Inflammatory macrophage treated with lipopolysaccharide for 1 hour (primary cell): ENCODE measurements at regions not wholly inside any gene's neighbourhood (a gene's known extent, or its start where the extent isn't known, plus 50 kb on each side); places are given as distances from the start of the nearest gene placed in this dataset.

Source experiments
- DNase-seq, 2 donors: peaks; one replicate each; pipeline ENCODE4 v3.0.0-alpha.2; 2020 to 2022

- no peak for DNase-seq
These were observed 220.4 kb upstream of the NUDT4 start for GRCh38 chr12:93157279-93157678.

- DNase-seq: no peak
These were observed 219.5 kb upstream of the NUDT4 start for GRCh38 chr12:93158065-93158843.

- DNase-seq: no peak
These were observed 214.3 kb upstream of the NUDT4 start for GRCh38 chr12:93163260-93164036.

- DNase-seq: no peak
These were observed 213.4 kb upstream of the NUDT4 start for GRCh38 chr12:93164103-93164880.

- no peak for DNase-seq
These were observed 212.3 kb upstream of the NUDT4 start for GRCh38 chr12:93165384-93165932.

- DNase-seq: no peak
These were observed 211.0 kb upstream of the NUDT4 start for GRCh38 chr12:93166541-93167307.

GRCh38 chr12:93167331-93167730 is 210.4 kb upstream of the NUDT4 start:
- DNase-seq: no peak

- DNase-seq: peak in 1 of 2 donors; percentile 50
These were observed 209.8 kb upstream of the NUDT4 start for GRCh38 chr12:93167841-93168492.

- DNase-seq: no peak
These were observed 209.0 kb upstream of the NUDT4 start for GRCh38 chr12:93168751-93169150.

GRCh38 chr12:93169536-93169935 is 208.2 kb upstream of the NUDT4 start:
- no peak for DNase-seq

GRCh38 chr12:93170928-93171327 is 206.8 kb upstream of the NUDT4 start:
- DNase-seq: no peak

GRCh38 chr12:93173178-93173957 is 204.4 kb upstream of the NUDT4 start:
- DNase-seq: no peak

GRCh38 chr12:93174048-93174447 is 203.7 kb upstream of the NUDT4 start:
- DNase-seq: no peak

GRCh38 chr12:93174473-93174872 is 203.3 kb upstream of the NUDT4 start:
- no peak for DNase-seq

- DNase-seq: peak in 1 of 2 donors; percentile 27
These were observed 201.6 kb upstream of the NUDT4 start for GRCh38 chr12:93176165-93176564.

GRCh38 chr12:93176610-93177126 is 201.1 kb upstream of the NUDT4 start:
- DNase-seq: no peak

GRCh38 chr12:93177208-93178153 is 200.2 kb upstream of the NUDT4 start:
- no peak for DNase-seq

- no peak for DNase-seq
These were observed 199.4 kb upstream of the NUDT4 start for GRCh38 chr12:93178154-93178878.

- no peak for DNase-seq
These were observed 197.9 kb upstream of the NUDT4 start for GRCh38 chr12:93179792-93180191.
